Progenitor cell of endocrine pancreas (in vitro differentiated cells): ENCODE measurements at regions not wholly inside any gene's neighbourhood (a gene's known extent, or its start where the extent isn't known, plus 50 kb on each side); places are given as distances from the start of the nearest gene placed in this dataset.

Experiments
- DNase-seq: peaks from one replicate; pipeline ENCODE4 v3.0.0; 2021; ENCODE audit warnings: low spot score; ENCODE audit not compliant: unreplicated experiment
- H3K27ac Mint-ChIP-seq: 2 replicates; pipeline ENCODE4 v1.8.0; 2021; ENCODE audit warnings: mild to moderate bottlenecking, moderate library complexity, mixed read lengths
- H3K27me3 Mint-ChIP-seq: 2 replicates; pipeline ENCODE4 v1.8.0; 2021; ENCODE audit warnings: mixed read lengths
- H3K36me3 Mint-ChIP-seq: 2 replicates; pipeline ENCODE4 v1.8.0; 2022; ENCODE audit warnings: mixed read lengths; ENCODE audit not compliant: insufficient read depth
- H3K4me1 Mint-ChIP-seq: 2 replicates; pipeline ENCODE4 v1.8.0; 2021; ENCODE audit warnings: low read depth, mixed read lengths
- H3K4me3 Mint-ChIP-seq: 2 replicates; pipeline ENCODE4 v1.8.0; 2021; ENCODE audit warnings: low read depth, mild to moderate bottlenecking, moderate library complexity, mixed read lengths
- H3K9me3 Mint-ChIP-seq: 2 replicates; pipeline ENCODE4 v1.8.0; 2021; ENCODE audit warnings: low read depth, mixed read lengths
- CTCF ChIP-seq: fragments of 200-600 bp; sonication (generic); IDR thresholded peaks from one replicate; pipeline ENCODE4 v1.5.0; 2021; ENCODE audit warnings: antibody characterized with exemption, mild to moderate bottlenecking; ENCODE audit not compliant: unreplicated experiment

DNA sequence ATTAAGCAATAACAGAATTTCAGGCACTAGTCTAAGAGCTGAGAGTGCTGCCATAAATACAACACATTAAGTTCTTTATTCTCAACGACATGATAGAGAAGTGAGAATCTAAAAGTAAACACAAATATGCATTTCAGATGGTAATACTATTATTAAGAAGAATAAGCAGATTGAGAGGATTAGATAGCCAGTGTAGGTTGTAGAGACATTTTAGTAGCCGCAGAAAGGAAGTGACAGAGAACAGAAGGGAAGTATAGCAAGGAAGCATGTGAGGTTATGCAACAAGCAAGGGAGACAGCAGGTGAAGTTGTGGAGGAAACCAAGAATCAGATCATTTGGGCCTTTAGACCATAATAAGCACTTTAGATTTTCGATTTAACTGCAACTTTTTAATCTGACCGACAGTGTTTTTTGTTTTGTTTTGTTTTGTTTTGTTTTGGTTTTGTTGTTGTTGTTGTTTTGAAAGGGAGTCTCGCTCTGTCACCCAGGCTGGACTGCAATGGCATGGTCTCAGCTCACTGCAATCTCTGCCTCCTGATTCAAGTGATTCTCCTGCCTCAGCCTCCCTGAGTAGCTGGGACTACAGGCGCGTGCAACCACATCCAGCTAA is 737.0 kb upstream of the ADGRB3 start:
- Mint-ChIP-seq H3K4me1 (no peaks in the 10 kb centered on the region), H3K27me3 (no peaks in the 10 kb centered on the region), H3K9me3 (peaks cover 6% of the 10 kb centered on the region), H3K27ac (no peak overlapping the region), H3K36me3 (no peaks in the 10 kb centered on the region), H3K4me3 (no peak overlapping the region)
- no peak for DNase-seq
- TF ChIP-seq CTCF = no peak

DNA sequence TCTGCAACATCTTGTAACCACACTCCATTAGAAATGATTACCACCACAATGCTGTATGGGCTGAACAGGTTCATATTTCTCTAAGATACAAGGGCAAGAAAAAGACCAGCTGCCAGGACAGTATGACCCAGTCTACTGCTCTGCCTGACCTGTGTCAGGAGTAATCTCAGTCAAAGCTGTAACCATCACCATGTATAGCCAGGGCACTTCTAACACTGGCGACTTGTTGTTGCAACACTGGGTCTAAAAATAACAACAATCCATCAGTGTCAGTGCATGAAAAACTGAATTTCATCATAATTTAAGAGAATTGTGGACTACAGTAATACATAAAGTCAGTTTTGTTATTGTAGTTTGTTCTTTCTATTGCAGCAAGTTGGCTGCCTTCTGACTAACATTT is 738.6 kb upstream of the ADGRB3 start:
- no peak for TF ChIP-seq CTCF
- peaks cover 3% of the 10 kb centered on the region for H3K9me3 Mint-ChIP-seq

DNA sequence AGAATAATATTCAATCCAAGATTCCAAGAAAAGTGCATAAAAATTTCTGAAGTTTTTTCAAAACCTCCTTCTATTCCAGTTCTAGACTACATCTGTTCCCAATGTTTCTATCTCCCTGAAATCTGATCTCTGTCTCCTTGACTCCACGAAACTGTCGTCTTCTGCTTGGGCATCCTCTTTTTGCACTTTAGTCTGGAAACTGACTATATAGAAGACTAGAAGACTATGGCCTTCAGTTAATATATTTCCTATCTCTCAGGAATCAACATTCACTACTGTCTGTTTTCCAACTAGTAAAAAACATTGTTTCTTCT is 745.4 kb upstream of the ADGRB3 start:
- no peak for DNase-seq
- Mint-ChIP-seq H3K36me3 (no peaks in the 10 kb centered on the region), H3K4me3 (no peak overlapping the region), H3K9me3 (peaks cover 12% of the 10 kb centered on the region), H3K27ac (no peak overlapping the region), H3K4me1 (no peaks in the 10 kb centered on the region), H3K27me3 (no peaks in the 10 kb centered on the region)
- no peak for TF ChIP-seq CTCF

More for the DNA sequence above, 738.6 kb upstream of the ADGRB3 start:
- Mint-ChIP-seq H3K27me3 (no peaks in the 10 kb centered on the region), H3K36me3 (no peaks in the 10 kb centered on the region), H3K4me3 (no peak overlapping the region), H3K4me1 (no peaks in the 10 kb centered on the region), H3K27ac (no peak overlapping the region)
- no peak for DNase-seq

- Mint-ChIP-seq H3K27ac (no peak overlapping the region), H3K27me3 (no peaks in the 10 kb centered on the region)
- TF ChIP-seq CTCF = no peak
These were observed 746.0 kb upstream of the ADGRB3 start for GRCh38 chr6:67888886-67889681.

DNA sequence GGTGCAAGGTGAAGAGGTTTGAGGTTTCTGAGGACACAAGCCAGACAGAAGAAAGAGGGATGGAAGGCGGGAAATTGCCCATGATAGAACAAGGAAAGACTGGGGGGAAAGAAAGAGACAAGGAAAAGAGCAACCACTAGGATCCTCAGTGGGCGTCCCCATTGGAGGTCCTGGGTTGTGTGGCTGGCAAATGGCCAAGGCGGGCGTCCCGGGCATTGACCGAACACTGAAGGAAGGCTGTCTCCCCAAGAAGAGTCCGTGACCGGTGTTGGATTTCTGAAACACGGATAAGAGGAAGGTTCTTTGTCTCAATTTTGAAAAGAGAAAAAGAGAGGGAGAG is 746.6 kb upstream of the ADGRB3 start:
- no peak overlapping the region for H3K4me3 Mint-ChIP-seq
- H3K27ac Mint-ChIP-seq = no peak overlapping the region
- H3K36me3 Mint-ChIP-seq = no peaks in the 10 kb centered on the region
- H3K9me3 Mint-ChIP-seq = peaks cover 12% of the 10 kb centered on the region
- no peaks in the 10 kb centered on the region for H3K4me1 Mint-ChIP-seq
- H3K27me3 Mint-ChIP-seq = no peaks in the 10 kb centered on the region
- no peak for DNase-seq
- TF ChIP-seq CTCF = no peak

More at GRCh38 chr6:67888886-67889681, 746.0 kb upstream of the ADGRB3 start:
- no peak for DNase-seq
- no peaks in the 10 kb centered on the region for H3K4me1 Mint-ChIP-seq
- no peak overlapping the region for H3K4me3 Mint-ChIP-seq
- H3K36me3 Mint-ChIP-seq = no peaks in the 10 kb centered on the region
- peaks cover 12% of the 10 kb centered on the region for H3K9me3 Mint-ChIP-seq
